A549 (cell line): ENCODE measurements at regions not wholly inside any gene's neighbourhood (a gene's known extent, or its start where the extent isn't known, plus 50 kb on each side); places are given as distances from the start of the nearest gene placed in this dataset.

Source experiments
- ATAC-seq, 2 experiments: fragments of 200-7000 bp in 1 of 2; fragments of >200 bp in 1 of 2; cut with Nextera tagmentation in 1 of 2; cut with Tn5 transposase in 1 of 2; 3 replicates each; pipeline versions ENCODE4 v1.8.0 to v1.9.1; 2018 to 2020; ENCODE audit warnings: mild to moderate bottlenecking in 1 of 2, moderate library complexity in 1 of 2
- CTCF ChIA-PET: fragments of 300-600 bp; sonication (Branson Sonifier 250); formaldehyde crosslinking; extraction: SDS; loops from one replicate; lab custom pipeline; 2021; ENCODE audit warnings: antibody characterized with exemption, inconsistent platforms; lab: Yijun Ruan, JAX
- POLR2A ChIA-PET: fragments of 350-600 bp; formaldehyde crosslinking; extraction: SDS; loops from one replicate; lab custom pipeline; 2021; ENCODE audit warnings: antibody characterized with exemption, inconsistent platforms; lab: Yijun Ruan, JAX
- DNase-seq, 2 experiments: peaks; one replicate each; pipeline versions ENCODE4 v3.0.0 to v3.0.0-alpha.2; 2011 to 2016; ENCODE audit warnings: low read depth in 1 of 2, low spot score in 1 of 2
- FAIRE-seq: peaks from 2 replicates; lab custom pipeline; 2011; peaks lifted over from hg19 to GRCh38; lab: Jason Lieb, UNC
- H3K27ac ChIP-seq, 2 experiments: fragments of >200 bp; sonication (Bioruptor Twin); formaldehyde crosslinking; 3 replicates each; pipeline ENCODE4 v1.5.1; 2016 to 2017
- H3K4me1 ChIP-seq: fragments of >200 bp; sonication (Bioruptor Twin); formaldehyde crosslinking; 3 replicates; pipeline ENCODE4 v1.6.1; 2016
- H3K4me2 ChIP-seq: fragments of >200 bp; sonication (Bioruptor Twin); formaldehyde crosslinking; 3 replicates; pipeline ENCODE4 v1.6.1; 2016
- H3K4me3 ChIP-seq: fragments of >200 bp; sonication (Bioruptor Twin); formaldehyde crosslinking; 3 replicates; pipeline ENCODE4 v1.5.1; 2016
- H3K9me3 ChIP-seq: fragments of >200 bp; sonication (Bioruptor Twin); formaldehyde crosslinking; 3 replicates; pipeline ENCODE4 v1.6.1; 2016
- BHLHE40 ChIP-seq: IDR thresholded peaks from 2 replicates; pipeline ENCODE4 v1.6.1; 2012; ENCODE audit warnings: low read depth, low read length, inconsistent platforms
- CBX8 ChIP-seq: fragments of 200-600 bp; sonication (generic); IDR thresholded peaks from 2 replicates; pipeline ENCODE4 v1.6.1; 2016
- CEBPB ChIP-seq, 2 experiments: fragments of >200 bp in 1 of 2; sonication (Bioruptor Twin) in 1 of 2; formaldehyde crosslinking in 1 of 2; IDR thresholded peaks; 2 replicates each; pipeline ENCODE4 v1.6.1; 2012 to 2016
- CHD2 ChIP-seq: fragments of 150-350 bp; IDR thresholded peaks from 2 replicates; pipeline ENCODE4 v1.6.1; 2014; ENCODE audit warnings: low read length; ENCODE audit not compliant: partially characterized antibody
- EHF ChIP-seq: fragments of 250-450 bp; sonication (Bioruptor Pico); IDR thresholded peaks from 2 replicates; pipeline ENCODE4 v1.5.0; 2020; ENCODE audit warnings: mild to moderate bottlenecking
- FOXS1 ChIP-seq: fragments of 250-450 bp; sonication (Bioruptor Pico); IDR thresholded peaks from 2 replicates; pipeline ENCODE4 v1.5.0; 2020; ENCODE audit warnings: mild to moderate bottlenecking, moderate library complexity
- PHF8 ChIP-seq: fragments of 200-600 bp; sonication (generic); IDR thresholded peaks from 2 replicates; pipeline ENCODE4 v1.6.1; 2016; ENCODE audit warnings: low read depth, mild to moderate bottlenecking, antibody characterized with exemption, moderate library complexity, borderline replicate concordance
- POLR2A ChIP-seq: IDR thresholded peaks from 2 replicates; pipeline ENCODE4 v1.6.1; 2012; ENCODE audit warnings: mild to moderate bottlenecking, low read length
- RAD21 ChIP-seq, 2 experiments: fragments of >200 bp in 1 of 2; sonication (Bioruptor Twin) in 1 of 2; formaldehyde crosslinking in 1 of 2; IDR thresholded peaks in 1 of 2; conservative IDR thresholded peaks in 1 of 2; 2 replicates in 1 of 2; 3 replicates in 1 of 2; pipeline ENCODE4 v1.6.1; 2012 to 2018; ENCODE audit warnings: inconsistent platforms in 1 of 2
- RARB ChIP-seq: fragments of 250-450 bp; sonication (Bioruptor Pico); IDR thresholded peaks from 2 replicates; pipeline ENCODE4 v1.8.0; 2021; ENCODE audit warnings: mild to moderate bottlenecking, moderate library complexity
- RFX5 ChIP-seq: fragments of 450-650 bp; IDR thresholded peaks from 2 replicates; pipeline ENCODE4 v1.7.1; 2014; ENCODE audit warnings: antibody characterized with exemption, mild to moderate bottlenecking, moderate library complexity
- SREBF2 ChIP-seq: fragments of 450-650 bp; IDR thresholded peaks from 2 replicates; pipeline ENCODE4 v1.6.1; 2014; ENCODE audit warnings: mild to moderate bottlenecking, moderate library complexity
- TFCP2L1 ChIP-seq: fragments of 250-450 bp; sonication (Bioruptor Pico); IDR thresholded peaks from 2 replicates; pipeline ENCODE4 v1.5.0; 2021; ENCODE audit warnings: mild to moderate bottlenecking
- ZFP36 ChIP-seq: fragments of 450-650 bp; IDR thresholded peaks from 2 replicates; pipeline ENCODE4 v1.6.1; 2014; ENCODE audit warnings: borderline replicate concordance; ENCODE audit not compliant: partially characterized antibody
- ZNF302 ChIP-seq: fragments of 250-450 bp; sonication (Bioruptor Pico); IDR thresholded peaks from 2 replicates; pipeline ENCODE4 v1.9.0; 2021; ENCODE audit warnings: inconsistent platforms, mild to moderate bottlenecking, moderate library complexity
- WGBS: methylation state at CpG from one replicate; pipeline ENCODE4 v1.1.6; 2017; ENCODE audit errors: missing lambda C conversion rate; 5-methylcytosine and 5-hydroxymethylcytosine counted together
- TF ChIP-seq, protein P1 (sequence below): fragments of >200 bp; sonication (Bioruptor Twin); formaldehyde crosslinking; IDR thresholded peaks from 3 replicates; pipeline ENCODE4 v1.5.1; 2016
- TF ChIP-seq, protein P2 (sequence below): IDR thresholded peaks from 2 replicates; pipeline ENCODE4 v1.6.1; 2012; ENCODE audit warnings: low read depth, borderline replicate concordance
- TF ChIP-seq, protein P3 (sequence below): fragments of >200 bp; sonication (Bioruptor Twin); formaldehyde crosslinking; IDR thresholded peaks from 3 replicates; pipeline ENCODE4 v1.6.1; 2016
- TF ChIP-seq, protein P4 (sequence below): fragments of >200 bp; sonication (Bioruptor Twin); formaldehyde crosslinking; IDR thresholded peaks from 2 replicates; pipeline ENCODE4 v1.6.1; 2016
- TF ChIP-seq, protein P5 (sequence below): fragments of 150-350 bp; IDR thresholded peaks from 2 replicates; pipeline ENCODE4 v1.6.1; 2014; ENCODE audit warnings: low read depth, mild to moderate bottlenecking, low read length
- TF ChIP-seq, protein P6 (sequence below): IDR thresholded peaks from 2 replicates; pipeline ENCODE4 v1.6.1; 2012

DNA sequence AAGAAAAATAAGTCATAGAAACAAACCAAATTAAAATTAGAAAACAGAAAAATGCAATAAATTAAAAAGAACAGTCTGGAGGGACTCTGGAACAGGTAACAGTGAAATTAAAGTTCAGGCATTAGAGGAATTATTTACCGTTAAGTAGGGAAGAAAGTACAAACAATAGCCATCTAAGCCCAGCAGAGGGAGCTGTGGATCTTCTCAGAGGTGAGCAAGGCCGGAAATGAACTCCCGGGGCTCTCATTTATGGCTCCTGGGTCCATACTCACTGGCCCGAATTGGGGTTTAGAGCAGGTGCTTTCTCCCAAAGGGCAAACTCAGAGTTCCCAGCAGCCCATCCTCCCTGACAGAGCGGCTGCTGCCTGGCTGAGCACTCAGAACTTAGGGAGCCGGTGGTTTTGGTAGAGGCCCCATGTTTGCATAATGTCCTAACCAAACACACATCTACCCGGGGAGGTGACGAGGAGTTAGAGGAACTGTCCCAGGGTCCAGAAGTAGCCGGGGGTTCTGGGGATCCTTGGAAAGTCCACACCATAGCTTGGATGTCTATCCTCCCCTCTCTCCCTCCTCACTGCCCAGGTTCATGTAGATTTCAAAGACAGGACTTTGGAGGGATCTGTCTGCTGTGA lies 87.8 kb upstream of the VPREB1 start:
- no peak for FAIRE-seq
- H3K9me3 ChIP-seq = no peaks in the 10 kb centered on the region
- peak; percentile 73 to 82; a peak in 5 of 6 replicates for ATAC-seq
- TF ChIP-seq RAD21 (conservative IDR thresholded peaks at IDR 0.05 in 1 of 2, IDR thresholded peaks at IDR 0.05 in 1 of 2) = peak; percentile 52 to 54
- TF ChIP-seq, protein P1, sequence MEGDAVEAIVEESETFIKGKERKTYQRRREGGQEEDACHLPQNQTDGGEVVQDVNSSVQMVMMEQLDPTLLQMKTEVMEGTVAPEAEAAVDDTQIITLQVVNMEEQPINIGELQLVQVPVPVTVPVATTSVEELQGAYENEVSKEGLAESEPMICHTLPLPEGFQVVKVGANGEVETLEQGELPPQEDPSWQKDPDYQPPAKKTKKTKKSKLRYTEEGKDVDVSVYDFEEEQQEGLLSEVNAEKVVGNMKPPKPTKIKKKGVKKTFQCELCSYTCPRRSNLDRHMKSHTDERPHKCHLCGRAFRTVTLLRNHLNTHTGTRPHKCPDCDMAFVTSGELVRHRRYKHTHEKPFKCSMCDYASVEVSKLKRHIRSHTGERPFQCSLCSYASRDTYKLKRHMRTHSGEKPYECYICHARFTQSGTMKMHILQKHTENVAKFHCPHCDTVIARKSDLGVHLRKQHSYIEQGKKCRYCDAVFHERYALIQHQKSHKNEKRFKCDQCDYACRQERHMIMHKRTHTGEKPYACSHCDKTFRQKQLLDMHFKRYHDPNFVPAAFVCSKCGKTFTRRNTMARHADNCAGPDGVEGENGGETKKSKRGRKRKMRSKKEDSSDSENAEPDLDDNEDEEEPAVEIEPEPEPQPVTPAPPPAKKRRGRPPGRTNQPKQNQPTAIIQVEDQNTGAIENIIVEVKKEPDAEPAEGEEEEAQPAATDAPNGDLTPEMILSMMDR = peak; percentile 59
- TF ChIP-seq, protein P2, sequence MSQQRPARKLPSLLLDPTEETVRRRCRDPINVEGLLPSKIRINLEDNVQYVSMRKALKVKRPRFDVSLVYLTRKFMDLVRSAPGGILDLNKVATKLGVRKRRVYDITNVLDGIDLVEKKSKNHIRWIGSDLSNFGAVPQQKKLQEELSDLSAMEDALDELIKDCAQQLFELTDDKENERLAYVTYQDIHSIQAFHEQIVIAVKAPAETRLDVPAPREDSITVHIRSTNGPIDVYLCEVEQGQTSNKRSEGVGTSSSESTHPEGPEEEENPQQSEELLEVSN = no peak
- TF ChIP-seq EHF (CRISPR knock-in tag) = no peak
- peak overlapping the region; percentile 56; the same call in 2 of the 3 replicates for H3K4me2 ChIP-seq
- peak overlapping the region; percentile 61 to 78; a peak in 5 of 6 replicates for H3K27ac ChIP-seq
- CTCF ChIA-PET = interaction anchor here (0.5 to 2.1 kb wide), 15 partner anchors 9 to 1334 kb away, joined by 3 to 13 read pairs (median 4); no protein-coding TSS in a partner anchor
- no peak overlapping the region for H3K4me3 ChIP-seq
- peak; percentile 64 to 80 for DNase-seq
- WGBS = 6% methylated on average over 7 of the region's 9 CpGs
- POLR2A ChIA-PET = no interaction called here
- no peaks in the 10 kb centered on the region for H3K4me1 ChIP-seq

DNA sequence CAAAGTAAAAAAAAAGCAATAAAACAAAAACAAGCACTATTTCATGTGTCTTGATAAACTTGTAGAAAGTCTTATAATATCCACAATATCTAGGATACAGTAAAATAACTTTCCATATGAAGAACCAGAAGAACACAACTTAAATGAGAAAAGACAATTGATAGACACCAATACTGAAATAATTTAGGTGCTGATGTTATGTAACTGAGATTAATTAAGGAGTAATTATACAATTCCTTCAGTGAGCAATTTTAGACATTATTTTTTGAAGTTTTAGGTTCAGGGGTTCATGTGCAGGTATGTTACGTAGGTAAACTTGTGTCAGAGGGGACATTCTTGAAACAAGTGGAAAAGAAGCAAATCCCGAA lies 88.3 kb upstream of the VPREB1 start:
- no peak for DNase-seq
- no peaks in the 10 kb centered on the region for H3K4me1 ChIP-seq
- FAIRE-seq = no peak
- H3K4me3 ChIP-seq = no peak overlapping the region
- H3K9me3 ChIP-seq = no peaks in the 10 kb centered on the region
- ChIA-PET POLR2A (no interaction called here), CTCF (interaction anchor here (0.7 to 2.1 kb wide), 8 partner anchors 8 to 1335 kb away, joined by 3 to 13 read pairs (median 4); no protein-coding TSS in a partner anchor)
- no peak overlapping the region for H3K27ac ChIP-seq
- WGBS = 0% methylated on average over 2 of the region's 2 CpGs
- ATAC-seq = no peak
- TF ChIP-seq, protein P2 = no peak
- TF ChIP-seq POLR2A (no peak), RARB (no peak), BHLHE40 (no peak), CBX8 (no peak), ZFP36 (no peak), RFX5 (no peak), ZNF302 (CRISPR knock-in tag) (no peak), FOXS1 (CRISPR knock-in tag) (no peak), CEBPB (IDR thresholded peaks at IDR 0.05) (no peak), CHD2 (no peak), TFCP2L1 (CRISPR knock-in tag) (no peak), SREBF2 (no peak), EHF (CRISPR knock-in tag) (no peak), PHF8 (no peak)
- TF ChIP-seq, protein P3, sequence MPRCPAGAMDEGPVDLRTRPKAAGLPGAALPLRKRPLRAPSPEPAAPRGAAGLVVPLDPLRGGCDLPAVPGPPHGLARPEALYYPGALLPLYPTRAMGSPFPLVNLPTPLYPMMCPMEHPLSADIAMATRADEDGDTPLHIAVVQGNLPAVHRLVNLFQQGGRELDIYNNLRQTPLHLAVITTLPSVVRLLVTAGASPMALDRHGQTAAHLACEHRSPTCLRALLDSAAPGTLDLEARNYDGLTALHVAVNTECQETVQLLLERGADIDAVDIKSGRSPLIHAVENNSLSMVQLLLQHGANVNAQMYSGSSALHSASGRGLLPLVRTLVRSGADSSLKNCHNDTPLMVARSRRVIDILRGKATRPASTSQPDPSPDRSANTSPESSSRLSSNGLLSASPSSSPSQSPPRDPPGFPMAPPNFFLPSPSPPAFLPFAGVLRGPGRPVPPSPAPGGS = no peak
- TF ChIP-seq, protein P1 = no peak
- TF ChIP-seq, protein P4, sequence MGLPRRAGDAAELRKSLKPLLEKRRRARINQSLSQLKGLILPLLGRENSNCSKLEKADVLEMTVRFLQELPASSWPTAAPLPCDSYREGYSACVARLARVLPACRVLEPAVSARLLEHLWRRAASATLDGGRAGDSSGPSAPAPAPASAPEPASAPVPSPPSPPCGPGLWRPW = no peak
- TF ChIP-seq, protein P5, sequence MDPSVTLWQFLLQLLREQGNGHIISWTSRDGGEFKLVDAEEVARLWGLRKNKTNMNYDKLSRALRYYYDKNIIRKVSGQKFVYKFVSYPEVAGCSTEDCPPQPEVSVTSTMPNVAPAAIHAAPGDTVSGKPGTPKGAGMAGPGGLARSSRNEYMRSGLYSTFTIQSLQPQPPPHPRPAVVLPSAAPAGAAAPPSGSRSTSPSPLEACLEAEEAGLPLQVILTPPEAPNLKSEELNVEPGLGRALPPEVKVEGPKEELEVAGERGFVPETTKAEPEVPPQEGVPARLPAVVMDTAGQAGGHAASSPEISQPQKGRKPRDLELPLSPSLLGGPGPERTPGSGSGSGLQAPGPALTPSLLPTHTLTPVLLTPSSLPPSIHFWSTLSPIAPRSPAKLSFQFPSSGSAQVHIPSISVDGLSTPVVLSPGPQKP = no peak
- TF ChIP-seq, protein P6, sequence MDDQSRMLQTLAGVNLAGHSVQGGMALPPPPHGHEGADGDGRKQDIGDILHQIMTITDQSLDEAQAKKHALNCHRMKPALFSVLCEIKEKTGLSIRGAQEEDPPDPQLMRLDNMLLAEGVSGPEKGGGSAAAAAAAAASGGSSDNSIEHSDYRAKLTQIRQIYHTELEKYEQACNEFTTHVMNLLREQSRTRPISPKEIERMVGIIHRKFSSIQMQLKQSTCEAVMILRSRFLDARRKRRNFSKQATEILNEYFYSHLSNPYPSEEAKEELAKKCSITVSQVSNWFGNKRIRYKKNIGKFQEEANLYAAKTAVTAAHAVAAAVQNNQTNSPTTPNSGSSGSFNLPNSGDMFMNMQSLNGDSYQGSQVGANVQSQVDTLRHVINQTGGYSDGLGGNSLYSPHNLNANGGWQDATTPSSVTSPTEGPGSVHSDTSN = no peak
- no peak overlapping the region for H3K4me2 ChIP-seq
